OCI-LY1 (cell line): ENCODE measurements at regions not wholly inside any gene's neighbourhood (a gene's known extent, or its start where the extent isn't known, plus 50 kb on each side); places are given as distances from the start of the nearest gene placed in this dataset.

Source experiments
- H2AFZ ChIP-seq: fragments of 200-600 bp; sonication (generic), shearing (Covaris generic); 2 replicates; pipeline ENCODE4 v1.6.0; 2014; ENCODE audit warnings: antibody characterized with exemption, mild to moderate bottlenecking, low read length
- H3F3A ChIP-seq: fragments of 200-600 bp; sonication (generic), shearing (Covaris generic); 2 replicates; pipeline ENCODE4 v1.6.0; 2014; ENCODE audit warnings: mild to moderate bottlenecking, antibody characterized with exemption, low read length, moderate library complexity; ENCODE audit not compliant: insufficient read depth
- H3K27ac ChIP-seq: fragments of 200-600 bp; sonication (generic); 2 replicates; pipeline ENCODE4 v1.5.1; 2014; ENCODE audit warnings: low read length, mixed run types, mild to moderate bottlenecking, low read depth; ENCODE audit not compliant: poor library complexity, severe bottlenecking
- H3K27me3 ChIP-seq: fragments of 200-600 bp; sonication (generic); 2 replicates; pipeline ENCODE4 v1.6.0; 2014; ENCODE audit warnings: antibody characterized with exemption, mild to moderate bottlenecking, low read length, moderate library complexity; ENCODE audit not compliant: insufficient read depth
- H3K36me3 ChIP-seq: fragments of 200-600 bp; sonication (generic); 2 replicates; pipeline ENCODE4 v1.6.1; 2014; ENCODE audit warnings: mild to moderate bottlenecking, antibody characterized with exemption, low read length, moderate library complexity, mixed read lengths; ENCODE audit not compliant: insufficient read depth
- H3K4me1 ChIP-seq: fragments of 200-600 bp; sonication (generic); 2 replicates; pipeline ENCODE4 v1.5.1; 2014; ENCODE audit warnings: mild to moderate bottlenecking, low read length, moderate library complexity; ENCODE audit not compliant: insufficient read depth, severe bottlenecking
- H3K4me2 ChIP-seq: fragments of 200-600 bp; sonication (generic), shearing (Covaris generic); 2 replicates; pipeline ENCODE4 v1.6.1; 2014; ENCODE audit warnings: low read length
- H3K4me3 ChIP-seq: fragments of 200-600 bp; sonication (generic); 2 replicates; pipeline ENCODE4 v1.5.1; 2014; ENCODE audit warnings: low read length, low read depth, mild to moderate bottlenecking, mixed read lengths; ENCODE audit not compliant: poor library complexity, severe bottlenecking
- H3K79me2 ChIP-seq: fragments of 200-600 bp; shearing (Covaris generic); 2 replicates; pipeline ENCODE4 v1.6.1; 2016; ENCODE audit warnings: mixed run types, low read length, mixed read lengths; ENCODE audit not compliant: insufficient read depth
- H3K9ac ChIP-seq: fragments of 200-600 bp; sonication (generic), shearing (Covaris generic); 2 replicates; pipeline ENCODE4 v1.6.1; 2014; ENCODE audit warnings: mild to moderate bottlenecking, low read length, mixed read lengths
- H3K9me2 ChIP-seq: fragments of 200-600 bp; sonication (generic), shearing (Covaris generic); 2 replicates; pipeline ENCODE4 v1.6.1; 2014; ENCODE audit warnings: low read depth, mild to moderate bottlenecking, low read length, mixed read lengths
- H3K9me3 ChIP-seq: fragments of 200-600 bp; shearing (Covaris generic); 2 replicates; pipeline ENCODE4 v1.6.1; 2014; ENCODE audit warnings: low read length, mixed read lengths
- H4K20me1 ChIP-seq: fragments of 200-600 bp; sonication (generic), shearing (Covaris generic); 2 replicates; pipeline ENCODE4 v1.6.0; 2016; ENCODE audit warnings: mild to moderate bottlenecking, low read length; ENCODE audit not compliant: insufficient read depth
- EZH2 ChIP-seq: fragments of 200-600 bp; sonication (generic), shearing (Covaris generic); IDR thresholded peaks from 2 replicates; pipeline ENCODE4 v1.8.0; 2017; ENCODE audit warnings: borderline replicate concordance, mixed run types, mild to moderate bottlenecking, antibody characterized with exemption, low read length, moderate library complexity, mixed read lengths
- TF ChIP-seq, protein P1 (sequence below): fragments of 200-600 bp; sonication (generic), shearing (Covaris generic); IDR thresholded peaks from 2 replicates; pipeline ENCODE4 v1.5.1; 2017; ENCODE audit warnings: mild to moderate bottlenecking, antibody characterized with exemption, low read length, moderate library complexity, mixed read lengths

DNA sequence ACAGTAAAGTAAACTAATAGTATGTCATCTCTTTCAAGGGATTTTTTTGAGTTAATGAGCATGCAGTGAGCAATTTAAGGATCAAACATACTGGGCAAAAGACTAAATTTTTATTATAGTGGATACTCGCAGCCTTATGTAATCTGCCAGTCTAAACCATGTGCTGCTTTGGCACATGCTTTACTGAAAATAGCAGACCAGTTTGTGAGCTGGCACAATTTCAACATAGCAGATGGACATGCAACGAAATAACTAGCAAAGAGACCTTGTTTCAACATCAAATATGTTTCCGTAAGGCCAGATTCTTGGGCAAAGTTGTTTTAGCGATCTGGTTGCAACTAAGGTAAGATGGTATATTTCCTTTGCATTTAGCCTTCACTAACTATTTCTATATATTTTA, 807.3 kb downstream of the NR4A2 start:
- Histone ChIP-seq H3K79me2 (no peaks in the 10 kb centered on the region), H3K9me3 (no peaks in the 10 kb centered on the region), H3K36me3 (no peaks in the 10 kb centered on the region), H3K9ac (no peak overlapping the region), H3K27ac (no peak overlapping the region), H4K20me1 (no peaks in the 10 kb centered on the region; the same call in 1 of the 2 replicates), H3F3A (no peaks in the 10 kb centered on the region), H3K4me3 (no peak overlapping the region), H3K4me1 (no peaks in the 10 kb centered on the region), H3K27me3 (no peaks in the 10 kb centered on the region), H3K9me2 (no peaks in the 10 kb centered on the region), H3K4me2 (no peak overlapping the region), H2AFZ (no peak overlapping the region)
- TF ChIP-seq, protein P1, sequence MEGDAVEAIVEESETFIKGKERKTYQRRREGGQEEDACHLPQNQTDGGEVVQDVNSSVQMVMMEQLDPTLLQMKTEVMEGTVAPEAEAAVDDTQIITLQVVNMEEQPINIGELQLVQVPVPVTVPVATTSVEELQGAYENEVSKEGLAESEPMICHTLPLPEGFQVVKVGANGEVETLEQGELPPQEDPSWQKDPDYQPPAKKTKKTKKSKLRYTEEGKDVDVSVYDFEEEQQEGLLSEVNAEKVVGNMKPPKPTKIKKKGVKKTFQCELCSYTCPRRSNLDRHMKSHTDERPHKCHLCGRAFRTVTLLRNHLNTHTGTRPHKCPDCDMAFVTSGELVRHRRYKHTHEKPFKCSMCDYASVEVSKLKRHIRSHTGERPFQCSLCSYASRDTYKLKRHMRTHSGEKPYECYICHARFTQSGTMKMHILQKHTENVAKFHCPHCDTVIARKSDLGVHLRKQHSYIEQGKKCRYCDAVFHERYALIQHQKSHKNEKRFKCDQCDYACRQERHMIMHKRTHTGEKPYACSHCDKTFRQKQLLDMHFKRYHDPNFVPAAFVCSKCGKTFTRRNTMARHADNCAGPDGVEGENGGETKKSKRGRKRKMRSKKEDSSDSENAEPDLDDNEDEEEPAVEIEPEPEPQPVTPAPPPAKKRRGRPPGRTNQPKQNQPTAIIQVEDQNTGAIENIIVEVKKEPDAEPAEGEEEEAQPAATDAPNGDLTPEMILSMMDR = no peak
- TF ChIP-seq EZH2 = no peak

DNA sequence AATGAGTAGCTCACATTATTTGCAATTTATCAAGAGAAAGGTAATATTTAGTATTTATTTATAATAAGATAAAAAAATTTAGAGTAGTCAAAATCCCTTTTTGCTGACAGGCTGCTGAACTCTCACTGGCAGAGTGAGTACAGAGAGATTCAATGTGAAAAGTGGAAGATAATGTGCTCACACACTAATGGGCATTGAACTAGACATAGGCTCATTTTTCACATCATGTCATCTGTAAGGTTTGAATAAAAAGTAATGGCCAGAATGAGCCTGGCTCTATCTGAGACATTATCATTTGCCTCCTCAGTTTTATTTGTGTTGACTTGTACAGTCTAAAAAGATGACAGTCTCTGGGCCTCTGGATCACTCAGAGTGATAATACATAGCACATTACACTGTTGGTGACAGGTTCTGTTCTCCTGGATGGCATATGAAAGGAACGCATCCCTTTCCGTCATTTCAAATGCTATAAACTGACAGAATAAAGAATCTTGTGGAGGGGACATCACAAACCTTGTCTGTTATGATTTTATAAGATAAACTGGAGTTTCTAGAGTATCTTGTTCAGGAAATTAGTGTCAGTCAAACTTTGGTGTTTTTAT, 812.9 kb downstream of the NR4A2 start:
- Histone ChIP-seq H2AFZ (no peak overlapping the region), H3K9me2 (no peaks in the 10 kb centered on the region; the same call in 1 of the 2 replicates), H3K9me3 (no peaks in the 10 kb centered on the region), H3F3A (no peaks in the 10 kb centered on the region), H4K20me1 (no peaks in the 10 kb centered on the region), H3K27me3 (no peaks in the 10 kb centered on the region), H3K27ac (no peak overlapping the region), H3K9ac (no peak overlapping the region), H3K79me2 (no peaks in the 10 kb centered on the region), H3K4me1 (no peaks in the 10 kb centered on the region), H3K4me2 (no peak overlapping the region), H3K4me3 (no peak overlapping the region), H3K36me3 (no peaks in the 10 kb centered on the region)
- TF ChIP-seq EZH2 = no peak
- TF ChIP-seq, protein P1 = no peak

DNA sequence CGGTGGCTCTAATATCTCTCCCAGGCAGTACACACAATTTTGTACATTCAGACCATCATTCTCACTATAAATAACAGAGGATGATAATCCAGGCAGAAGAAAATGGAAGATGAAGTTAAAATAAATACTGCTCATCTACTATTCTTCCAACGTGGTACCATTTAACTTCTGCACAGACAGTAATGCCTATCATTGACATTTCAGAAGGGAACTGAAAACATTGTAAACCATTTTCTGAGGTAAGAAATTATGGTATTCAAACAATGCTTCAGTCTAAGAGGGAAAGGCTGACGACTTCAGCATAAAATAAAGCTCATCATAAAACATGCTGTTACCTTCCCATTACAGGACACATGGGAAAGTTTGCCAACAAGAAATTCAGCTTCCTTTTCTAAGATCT, 814.4 kb downstream of the NR4A2 start:
- no peaks in the 10 kb centered on the region for H3K9me3 ChIP-seq
- no peak overlapping the region for H3K9ac ChIP-seq
- no peaks in the 10 kb centered on the region for H3K27me3 ChIP-seq
- H3K27ac ChIP-seq = no peak overlapping the region
- H3K36me3 ChIP-seq = no peaks in the 10 kb centered on the region
- H2AFZ ChIP-seq = no peak overlapping the region
- no peak overlapping the region for H3K4me3 ChIP-seq
- H3K4me2 ChIP-seq = no peak overlapping the region
- no peaks in the 10 kb centered on the region for H3F3A ChIP-seq
- no peaks in the 10 kb centered on the region; the same call in 1 of the 2 replicates for H3K9me2 ChIP-seq
- TF ChIP-seq, protein P1 = no peak
- H3K79me2 ChIP-seq = no peaks in the 10 kb centered on the region
- no peaks in the 10 kb centered on the region for H3K4me1 ChIP-seq
- H4K20me1 ChIP-seq = no peaks in the 10 kb centered on the region
